SJCRH30 (cell line): ENCODE measurements at regions not wholly inside any gene's neighbourhood (a gene's known extent, or its start where the extent isn't known, plus 50 kb on each side); places are given as distances from the start of the nearest gene placed in this dataset.

ENCODE experiments used
- DNase-seq, 2 experiments: peaks; one replicate each; pipeline ENCODE4 v3.0.0-alpha.2; 2015 to 2020
- H3K27ac ChIP-seq: fragments of 250-450 bp; sonication (Bioruptor Pico); 2 replicates; pipeline ENCODE4 v1.5.1; 2020; ENCODE audit warnings: mild to moderate bottlenecking, moderate library complexity
- H3K27me3 ChIP-seq: fragments of 250-450 bp; sonication (Bioruptor Pico); 2 replicates; pipeline ENCODE4 v1.5.1; 2020; ENCODE audit warnings: mild to moderate bottlenecking, moderate library complexity
- H3K36me3 ChIP-seq: fragments of 250-450 bp; sonication (Bioruptor Pico); 2 replicates; pipeline ENCODE4 v1.5.1; 2020; ENCODE audit warnings: mild to moderate bottlenecking, moderate library complexity
- H3K4me1 ChIP-seq: fragments of 250-450 bp; sonication (Bioruptor Pico); 2 replicates; pipeline ENCODE4 v1.5.1; 2020; ENCODE audit warnings: mild to moderate bottlenecking, moderate library complexity
- H3K4me3 ChIP-seq: fragments of 250-450 bp; sonication (Bioruptor Pico); 2 replicates; pipeline ENCODE4 v1.5.1; 2020; ENCODE audit warnings: mild to moderate bottlenecking, moderate library complexity
- H3K9me3 ChIP-seq: fragments of 250-450 bp; sonication (Bioruptor Pico); replicated peaks from 2 replicates; pipeline ENCODE4 v1.5.1; 2020; ENCODE audit warnings: mild to moderate bottlenecking, moderate library complexity

DNA sequence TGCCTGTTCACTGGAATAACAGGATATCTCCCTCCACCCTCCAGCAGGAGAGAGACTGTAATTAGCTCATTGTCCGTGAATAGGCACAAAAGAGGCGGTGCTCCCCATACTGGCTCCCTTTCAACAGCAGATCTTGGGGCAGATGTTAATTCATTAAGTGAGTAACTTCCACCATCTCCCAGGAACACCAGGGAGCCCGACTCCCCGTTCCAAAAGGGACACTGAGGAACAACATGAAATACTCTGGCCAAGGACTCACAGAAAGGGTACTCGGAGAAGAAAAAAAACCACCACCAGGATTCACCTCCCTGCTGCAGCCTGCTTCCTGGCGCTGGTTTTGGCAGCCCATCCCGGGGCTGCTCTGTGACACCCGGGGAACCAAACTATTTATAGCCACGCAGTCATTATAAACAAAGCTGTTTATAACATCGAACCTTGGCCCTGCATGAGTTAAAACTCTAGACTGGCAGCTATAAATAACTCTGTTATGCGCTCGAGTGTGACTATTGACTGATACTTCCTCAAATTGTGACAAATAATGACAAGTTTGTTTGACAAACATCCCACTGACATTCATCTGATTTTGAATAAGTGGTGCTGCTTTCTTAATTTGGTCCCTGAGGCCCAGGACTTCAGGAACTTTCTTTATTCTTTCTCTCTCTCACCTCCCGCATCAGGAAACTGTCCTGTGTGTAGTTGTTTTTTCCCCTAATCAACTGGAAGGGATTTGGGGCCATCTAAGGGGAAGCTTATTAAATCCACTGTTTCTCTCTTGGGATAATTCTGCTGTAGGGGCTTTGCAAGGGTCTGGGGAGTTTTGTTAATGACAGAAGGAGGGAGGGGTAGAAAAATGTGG is 521.6 kb downstream of the CD83 start:
- H3K36me3 ChIP-seq, result no peaks in the 10 kb centered on the region
- H3K27me3 ChIP-seq, result no peaks in the 10 kb centered on the region
- peak overlapping the region; percentile 15; the same call in 1 of the 2 replicates for H3K4me3 ChIP-seq
- peak; percentile 7 to 37 for DNase-seq
- no peaks in the 10 kb centered on the region for H3K9me3 ChIP-seq
- no peak overlapping the region for H3K27ac ChIP-seq
- H3K4me1 ChIP-seq, result no peaks in the 10 kb centered on the region

DNA sequence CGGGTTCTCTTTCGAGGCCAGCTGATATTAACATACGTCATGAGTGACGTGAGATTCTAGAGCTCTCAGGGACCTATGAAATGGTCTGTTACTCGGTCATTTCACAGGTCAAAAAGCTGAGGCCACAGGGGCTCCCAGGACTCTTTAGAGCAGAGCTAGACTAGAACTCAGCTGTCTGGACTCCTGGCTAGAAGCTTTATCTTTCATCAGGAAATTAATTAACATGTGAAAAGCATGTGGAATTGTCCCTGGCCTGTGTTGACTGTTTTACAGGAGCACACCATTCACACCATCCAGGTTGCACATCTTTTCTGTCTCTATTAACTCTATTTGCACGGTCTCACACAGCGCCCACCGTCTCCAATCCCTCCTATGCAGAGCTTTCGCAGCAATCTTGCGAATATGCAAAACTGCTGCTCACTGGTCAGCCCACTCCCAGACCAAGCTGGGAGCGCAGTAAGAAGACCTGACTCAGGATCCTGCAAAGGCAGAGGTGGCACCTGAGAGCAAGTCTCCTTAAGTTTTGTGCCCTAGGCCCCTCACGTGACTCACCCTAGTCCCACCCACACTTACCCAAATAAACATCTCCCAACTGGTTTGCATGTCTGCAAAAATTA is 522.5 kb downstream of the CD83 start:
- H3K4me1 ChIP-seq, result no peaks in the 10 kb centered on the region
- no peaks in the 10 kb centered on the region for H3K36me3 ChIP-seq
- no peaks in the 10 kb centered on the region for H3K27me3 ChIP-seq
- no peak overlapping the region for H3K4me3 ChIP-seq
- H3K27ac ChIP-seq, result no peak overlapping the region
- no peak for DNase-seq
- no peaks in the 10 kb centered on the region for H3K9me3 ChIP-seq

DNA sequence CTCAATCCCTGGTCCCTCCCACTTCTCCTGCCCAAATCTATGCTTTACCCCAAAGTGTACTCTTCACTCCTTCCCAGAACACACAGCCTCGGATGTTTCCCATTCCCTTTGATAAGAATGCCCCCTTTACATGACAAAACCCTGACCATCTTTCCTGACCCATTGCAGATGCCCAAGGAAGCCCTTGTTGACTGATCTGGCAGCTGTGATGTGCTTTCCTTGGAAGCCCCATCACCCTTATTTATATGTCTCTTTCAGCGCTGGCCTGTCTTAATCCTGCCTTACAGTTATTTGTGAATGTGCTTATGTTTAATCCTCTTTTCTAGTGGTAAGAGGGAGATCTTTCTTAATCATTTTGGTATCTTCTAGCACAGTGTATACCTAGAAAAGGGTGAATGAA is 523.1 kb downstream of the CD83 start:
- Histone ChIP-seq H3K27me3 (no peaks in the 10 kb centered on the region), H3K4me3 (no peak overlapping the region), H3K36me3 (no peaks in the 10 kb centered on the region), H3K9me3 (no peaks in the 10 kb centered on the region), H3K27ac (no peak overlapping the region), H3K4me1 (no peaks in the 10 kb centered on the region)
- no peak for DNase-seq

DNA sequence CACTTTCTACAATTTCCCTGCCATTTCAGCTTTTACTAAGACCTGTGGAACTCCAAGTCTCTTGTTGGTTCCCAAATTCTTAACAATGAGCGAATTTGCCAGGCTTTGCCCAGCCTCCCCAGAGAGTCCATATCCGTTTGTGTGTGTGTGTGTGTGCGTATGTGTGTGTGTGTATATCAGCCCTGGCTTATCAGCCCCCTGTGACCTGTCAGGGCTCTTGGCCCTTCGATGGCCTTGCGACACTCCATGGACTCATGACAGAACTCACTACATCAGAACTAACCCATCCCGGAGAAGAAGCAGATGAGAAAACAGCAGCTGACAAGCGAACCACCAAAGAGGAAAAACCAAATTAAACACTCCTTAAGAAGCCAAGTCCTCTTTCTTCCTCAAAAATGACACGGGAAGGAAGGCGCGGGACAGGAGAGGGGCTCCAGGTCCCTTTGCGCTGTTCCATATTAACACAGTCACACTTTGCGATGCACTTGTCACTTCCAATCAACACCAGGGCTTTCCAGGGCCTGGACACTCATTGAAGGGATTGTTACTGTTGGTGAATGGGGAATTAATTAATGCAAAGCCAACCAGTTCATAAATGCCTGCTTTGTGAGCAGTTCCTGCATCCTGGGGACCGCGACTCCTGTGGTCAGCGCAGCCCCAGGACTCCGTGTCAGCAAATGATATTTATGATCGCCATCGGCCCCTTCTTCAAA is 524.0 kb downstream of the CD83 start:
- Histone ChIP-seq H3K36me3 (no peaks in the 10 kb centered on the region), H3K4me1 (no peaks in the 10 kb centered on the region), H3K27me3 (no peaks in the 10 kb centered on the region), H3K27ac (no peak overlapping the region), H3K4me3 (no peak overlapping the region), H3K9me3 (no peaks in the 10 kb centered on the region)
- no peak for DNase-seq

DNA sequence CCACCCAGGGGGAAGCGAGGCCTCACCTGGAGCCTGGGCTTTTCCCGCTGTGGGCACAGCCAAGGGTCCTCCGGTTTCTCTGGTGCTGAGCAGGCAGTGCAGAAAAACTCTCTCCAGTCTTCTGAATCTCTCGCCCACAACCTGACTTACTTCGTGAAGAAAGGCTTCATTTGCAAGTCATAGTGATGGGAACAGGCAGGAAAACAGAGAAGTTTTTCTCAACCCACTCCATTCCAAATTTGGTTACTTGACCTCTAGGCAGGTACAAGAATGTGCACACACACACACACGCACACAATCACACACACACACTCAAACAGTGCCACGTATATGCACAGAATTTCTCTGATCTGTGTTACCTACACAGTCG is 524.5 kb downstream of the CD83 start:
- Histone ChIP-seq H3K4me1 (no peaks in the 10 kb centered on the region), H3K27me3 (no peaks in the 10 kb centered on the region), H3K27ac (no peak overlapping the region), H3K4me3 (no peak overlapping the region), H3K36me3 (no peaks in the 10 kb centered on the region), H3K9me3 (no peaks in the 10 kb centered on the region)
- no peak for DNase-seq

DNA sequence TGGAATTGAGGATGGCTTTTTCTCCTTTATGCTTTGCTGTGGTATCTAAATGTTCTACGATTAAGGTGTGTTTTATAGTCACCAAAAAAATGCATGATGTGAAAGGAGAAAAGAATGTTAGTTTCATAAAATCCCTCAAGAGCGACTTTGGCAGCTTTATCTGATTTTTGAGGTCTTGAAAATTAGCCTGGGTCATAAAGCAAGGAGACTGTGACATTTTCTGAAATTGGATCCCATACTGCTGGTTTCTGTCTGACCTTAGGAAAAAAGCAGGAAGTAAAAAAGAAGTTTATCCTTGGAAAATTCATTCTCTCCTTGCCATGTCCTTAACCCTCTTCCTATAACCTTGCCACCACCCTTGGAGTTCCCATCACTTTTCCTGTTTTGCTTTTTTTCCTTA is 525.3 kb downstream of the CD83 start:
- Histone ChIP-seq H3K36me3 (no peaks in the 10 kb centered on the region), H3K27me3 (no peaks in the 10 kb centered on the region), H3K4me3 (no peak overlapping the region), H3K9me3 (no peaks in the 10 kb centered on the region), H3K27ac (no peak overlapping the region), H3K4me1 (no peaks in the 10 kb centered on the region)
- DNase-seq, result no peak

DNA sequence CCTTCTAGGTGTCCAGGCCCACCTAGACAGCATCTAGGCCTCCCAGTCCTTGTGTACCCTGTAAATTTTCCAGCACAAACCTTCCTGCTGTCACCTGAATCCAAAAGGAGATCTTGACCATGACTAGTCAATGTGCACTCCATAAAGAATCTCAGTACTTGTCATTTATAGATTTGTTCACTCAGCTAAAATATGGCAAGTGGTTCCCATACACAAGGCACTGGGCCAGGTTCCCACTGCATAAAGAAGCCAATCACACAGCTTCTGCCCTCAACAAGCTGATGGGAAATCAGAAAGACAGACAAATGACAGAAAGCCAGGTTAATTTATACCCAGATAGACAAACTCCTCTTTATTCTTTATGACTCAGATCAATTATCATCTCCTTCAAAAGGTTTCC is 526.8 kb downstream of the CD83 start:
- Histone ChIP-seq H3K4me1 (no peaks in the 10 kb centered on the region), H3K36me3 (no peaks in the 10 kb centered on the region), H3K9me3 (no peaks in the 10 kb centered on the region), H3K27ac (no peak overlapping the region), H3K4me3 (no peak overlapping the region), H3K27me3 (no peaks in the 10 kb centered on the region)
- no peak for DNase-seq

DNA sequence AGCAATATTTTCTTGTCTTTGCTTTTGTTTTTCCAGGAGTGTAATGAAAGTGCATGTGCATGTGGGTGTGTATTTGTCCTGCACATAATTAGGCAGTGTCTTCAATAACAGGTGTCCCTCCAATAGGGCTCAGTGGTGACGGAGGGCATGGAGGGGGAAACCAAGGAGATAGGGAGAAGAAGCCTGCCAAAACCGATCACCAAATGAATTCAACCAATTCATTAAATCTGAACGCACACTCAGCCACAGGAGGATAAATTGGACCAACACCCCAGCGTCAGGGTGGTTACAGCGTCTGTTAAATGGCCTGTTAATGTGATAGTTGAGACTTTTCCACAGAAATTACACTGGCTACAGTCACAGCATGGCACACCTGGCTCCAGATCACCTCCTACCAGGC is 527.6 kb downstream of the CD83 start:
- no peak overlapping the region for H3K4me3 ChIP-seq
- no peaks in the 10 kb centered on the region for H3K27me3 ChIP-seq
- no peaks in the 10 kb centered on the region for H3K36me3 ChIP-seq
- no peak overlapping the region for H3K27ac ChIP-seq
- no peaks in the 10 kb centered on the region for H3K9me3 ChIP-seq
- H3K4me1 ChIP-seq, result no peaks in the 10 kb centered on the region
- no peak for DNase-seq

DNA sequence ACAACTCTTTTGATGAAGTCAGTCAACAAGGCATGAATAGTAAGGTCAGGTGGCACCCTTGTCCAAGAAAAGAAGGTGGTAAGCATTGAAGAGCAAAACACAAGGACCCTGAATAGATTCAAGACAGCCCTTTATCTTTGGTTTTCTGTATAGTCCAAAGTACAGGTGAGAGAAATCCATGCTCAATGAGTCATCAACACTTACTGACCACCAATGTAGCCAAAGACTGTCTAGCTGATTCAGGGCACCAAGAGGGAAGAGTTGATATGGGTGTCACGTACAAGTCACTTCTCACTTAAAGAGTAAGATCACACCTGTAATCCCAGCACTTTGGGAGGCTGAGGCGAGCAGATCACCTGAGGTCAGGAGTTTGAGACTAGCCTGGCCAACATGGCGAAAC is 528.3 kb downstream of the CD83 start:
- Histone ChIP-seq H3K36me3 (no peaks in the 10 kb centered on the region), H3K4me3 (no peak overlapping the region), H3K27me3 (no peaks in the 10 kb centered on the region), H3K4me1 (no peaks in the 10 kb centered on the region), H3K9me3 (no peaks in the 10 kb centered on the region), H3K27ac (no peak overlapping the region)
- no peak for DNase-seq

DNA sequence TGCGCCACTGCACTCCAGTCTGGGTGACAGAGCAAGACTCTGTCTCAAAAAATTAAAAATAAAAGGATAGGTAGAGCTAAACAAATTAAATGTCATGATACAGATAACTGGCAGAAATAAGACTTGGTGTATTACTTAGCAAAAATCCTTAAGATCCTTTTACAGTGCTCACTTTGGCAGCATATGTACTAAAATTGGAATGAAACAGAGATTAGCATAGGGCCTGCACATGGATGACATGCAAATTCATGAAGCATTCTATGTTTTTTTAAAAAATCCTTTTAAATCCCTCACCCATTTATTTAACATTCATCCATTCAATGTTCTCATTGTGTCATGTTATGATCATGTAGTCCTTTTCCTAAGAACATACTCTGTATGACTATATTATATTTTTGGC is 528.8 kb downstream of the CD83 start:
- no peak overlapping the region for H3K4me3 ChIP-seq
- H3K27me3 ChIP-seq, result no peaks in the 10 kb centered on the region
- no peak for DNase-seq
- H3K27ac ChIP-seq, result no peak overlapping the region
- no peaks in the 10 kb centered on the region for H3K4me1 ChIP-seq
- H3K36me3 ChIP-seq, result no peaks in the 10 kb centered on the region
- H3K9me3 ChIP-seq, result no peaks in the 10 kb centered on the region

DNA sequence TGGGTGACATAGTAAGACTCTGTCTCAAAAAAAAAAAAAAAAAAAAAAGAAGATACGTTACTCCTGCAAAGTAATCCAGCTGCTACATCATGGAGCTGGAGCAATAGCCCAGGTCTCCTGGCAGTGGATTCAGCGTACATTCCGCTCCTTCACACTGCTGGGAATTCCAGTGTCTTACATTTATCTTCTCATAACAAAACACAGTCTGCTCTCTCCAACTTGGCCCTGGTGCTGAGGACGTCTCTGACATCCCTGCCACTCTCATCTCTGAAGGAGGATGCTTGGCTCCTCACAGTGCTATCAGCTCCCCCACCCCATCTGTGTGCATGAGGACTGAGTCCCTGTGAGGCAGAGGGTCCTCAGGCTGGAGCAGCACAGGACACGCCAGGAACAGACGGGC is 529.8 kb downstream of the CD83 start:
- Histone ChIP-seq H3K4me1 (no peaks in the 10 kb centered on the region), H3K4me3 (no peak overlapping the region), H3K9me3 (no peaks in the 10 kb centered on the region), H3K27ac (no peak overlapping the region), H3K27me3 (no peaks in the 10 kb centered on the region), H3K36me3 (no peaks in the 10 kb centered on the region)
- DNase-seq, result no peak

DNA sequence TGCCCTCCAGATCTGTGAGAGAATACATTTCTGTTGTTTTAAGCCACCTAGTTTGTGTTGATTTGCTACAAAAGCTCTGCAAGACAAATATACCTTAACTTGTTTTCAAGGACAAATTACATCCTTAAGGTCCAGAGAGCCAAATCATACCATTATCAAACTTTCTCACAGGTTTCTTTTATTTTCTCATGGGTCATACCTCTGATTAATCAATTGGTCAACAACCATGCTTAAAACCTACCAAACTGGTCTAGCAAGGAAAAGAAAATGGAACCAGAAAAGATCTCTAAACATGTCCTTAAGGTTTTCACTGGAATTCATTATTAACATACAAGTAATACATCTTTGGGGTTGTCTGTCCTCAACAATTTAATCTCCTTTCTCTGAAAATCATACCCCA is 535.0 kb downstream of the CD83 start:
- Histone ChIP-seq H3K4me1 (no peaks in the 10 kb centered on the region), H3K9me3 (no peaks in the 10 kb centered on the region), H3K27ac (no peak overlapping the region), H3K27me3 (no peaks in the 10 kb centered on the region), H3K4me3 (no peak overlapping the region), H3K36me3 (no peaks in the 10 kb centered on the region)
- DNase-seq, result no peak

DNA sequence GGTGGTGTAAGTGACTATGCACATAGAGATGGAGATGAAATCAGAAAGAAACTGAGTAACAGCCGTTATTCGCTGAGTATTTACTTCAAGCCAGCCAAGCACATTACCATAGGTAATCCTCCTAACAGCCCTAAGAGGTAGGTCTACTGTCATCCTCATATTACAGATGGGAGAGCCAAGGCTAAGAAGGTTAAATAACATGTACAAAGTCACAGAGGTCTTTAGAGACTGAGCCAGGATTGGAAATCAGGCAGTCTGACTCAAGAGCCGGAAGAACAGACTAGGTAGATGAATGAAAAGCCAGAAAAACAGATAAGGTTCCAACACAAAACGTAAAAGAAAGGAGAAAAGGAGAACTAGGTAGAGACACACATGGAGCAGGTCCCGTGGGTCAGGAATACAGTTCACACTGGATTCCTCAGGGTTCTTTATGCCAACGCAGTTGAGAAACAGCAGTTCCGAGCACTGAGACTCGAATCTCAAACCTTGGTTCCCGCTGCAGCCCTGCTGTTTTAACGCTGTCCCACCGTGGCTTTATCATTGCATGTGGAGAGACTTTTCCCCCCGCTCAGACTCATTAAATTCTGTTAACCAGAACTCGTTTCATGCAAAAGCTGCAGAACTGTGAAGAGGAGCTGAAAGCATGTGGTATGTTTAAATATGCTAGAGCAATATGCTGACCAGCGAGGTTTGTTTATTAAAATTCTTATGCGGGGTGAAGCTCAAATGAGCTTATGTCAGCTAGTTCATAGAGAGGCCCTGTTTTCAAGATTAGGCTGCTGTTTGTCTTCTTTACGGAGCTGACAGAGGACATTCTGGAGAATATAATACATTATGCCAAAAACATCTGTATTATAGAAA is 537.9 kb downstream of the CD83 start:
- H3K9me3 ChIP-seq, result no peaks in the 10 kb centered on the region
- H3K4me3 ChIP-seq, result no peak overlapping the region
- H3K27ac ChIP-seq, result no peak overlapping the region
- H3K27me3 ChIP-seq, result no peaks in the 10 kb centered on the region
- no peak for DNase-seq
- H3K4me1 ChIP-seq, result no peaks in the 10 kb centered on the region
- H3K36me3 ChIP-seq, result no peaks in the 10 kb centered on the region

DNA sequence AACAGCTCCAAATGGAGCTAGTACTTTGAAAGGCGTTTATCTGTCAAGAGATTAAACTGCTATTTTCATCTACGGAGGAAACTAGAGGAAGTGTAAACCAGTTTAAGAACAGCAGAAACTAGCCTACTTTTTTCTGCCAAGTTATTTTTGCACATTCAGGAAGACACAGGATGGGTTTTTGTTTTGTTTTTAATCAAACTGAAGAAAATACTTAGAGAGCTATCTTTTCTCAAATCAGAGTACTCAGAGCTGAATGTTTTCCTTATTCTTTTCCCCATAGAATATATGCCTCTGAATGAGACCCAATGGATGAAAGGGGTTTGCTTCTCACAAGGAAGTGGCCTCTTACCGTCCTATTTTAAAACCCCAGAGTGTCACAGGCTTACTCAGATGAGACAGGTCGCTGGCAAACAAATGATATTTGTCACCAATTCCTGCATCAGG is 538.5 kb downstream of the CD83 start:
- no peak overlapping the region for H3K4me3 ChIP-seq
- H3K27me3 ChIP-seq, result no peaks in the 10 kb centered on the region
- H3K36me3 ChIP-seq, result no peaks in the 10 kb centered on the region
- H3K9me3 ChIP-seq, result no peaks in the 10 kb centered on the region
- no peak for DNase-seq
- H3K27ac ChIP-seq, result no peak overlapping the region
- H3K4me1 ChIP-seq, result no peaks in the 10 kb centered on the region

DNA sequence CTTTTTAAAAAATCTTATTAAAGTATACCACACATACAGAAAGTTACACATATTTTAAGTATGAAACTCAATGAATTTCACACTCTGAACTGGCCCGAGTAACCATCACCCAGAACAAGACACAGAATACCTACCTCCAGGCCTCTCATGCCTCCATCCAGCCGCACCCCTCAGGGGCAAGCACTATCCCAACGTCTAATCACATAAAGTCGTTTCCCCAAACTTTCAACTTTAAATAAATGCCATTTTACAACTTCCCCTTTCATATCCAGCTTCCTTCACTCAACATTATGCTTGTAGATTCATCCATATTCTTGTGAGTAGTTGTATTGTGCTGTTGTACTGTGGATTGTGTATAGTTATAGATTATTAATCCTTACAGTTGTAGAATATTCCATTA is 539.1 kb downstream of the CD83 start:
- no peak overlapping the region for H3K27ac ChIP-seq
- H3K9me3 ChIP-seq, result no peaks in the 10 kb centered on the region
- H3K27me3 ChIP-seq, result no peaks in the 10 kb centered on the region
- H3K4me1 ChIP-seq, result no peaks in the 10 kb centered on the region
- DNase-seq, result no peak
- H3K4me3 ChIP-seq, result no peak overlapping the region
- no peaks in the 10 kb centered on the region for H3K36me3 ChIP-seq
